SIG-M5 (cell line): ENCODE measurements at regions not wholly inside any gene's neighbourhood (a gene's known extent, or its start where the extent isn't known, plus 50 kb on each side); places are given as distances from the start of the nearest gene placed in this dataset.
"Not testable (repeated sequence)": the region's sequence is repeated elsewhere in the genome, so short reads cannot be mapped to it uniquely, and the experiment has no call there.

Source experiments
- DNase-seq: peaks from one replicate; lab custom pipeline; 2025; lab: John Stamatoyannopoulos, UW

GRCh38 chr21:28069450-28069923 lies 923.2 kb downstream of the LTN1 start:
- DNase-seq, result no peak

- DNase-seq, result no peak
Measured at GRCh38 chr21:28068455-28069358, 924.0 kb downstream of the LTN1 start.

GRCh38 chr21:28066596-28067387 lies 925.9 kb downstream of the LTN1 start:
- no peak for DNase-seq

GRCh38 chr21:28066076-28066475 lies 926.6 kb downstream of the LTN1 start:
- no peak for DNase-seq

- DNase-seq, result no peak
Measured at GRCh38 chr21:28063241-28064216, 929.1 kb downstream of the LTN1 start.

GRCh38 chr21:28052956-28053355 lies 939.7 kb downstream of the LTN1 start:
- not testable (repeated sequence) for DNase-seq

- DNase-seq, result not testable (repeated sequence)
Measured at GRCh38 chr21:28051649-28052048, 941.0 kb downstream of the LTN1 start.

- DNase-seq, result not testable (repeated sequence)
Measured at GRCh38 chr21:28035692-28036091, 957.0 kb downstream of the LTN1 start.

GRCh38 chr21:28034916-28035315 lies 957.8 kb downstream of the LTN1 start:
- DNase-seq, result not testable (repeated sequence)

GRCh38 chr21:28034334-28034733 lies 958.3 kb downstream of the LTN1 start:
- not testable (repeated sequence) for DNase-seq

GRCh38 chr21:28032652-28033051 lies 960.0 kb downstream of the LTN1 start:
- not testable (repeated sequence) for DNase-seq

- DNase-seq, result not testable (repeated sequence)
Measured at GRCh38 chr21:28031066-28031465, 961.6 kb downstream of the LTN1 start.

- no peak for DNase-seq
Measured at GRCh38 chr21:28025111-28025510, 967.6 kb downstream of the LTN1 start.

GRCh38 chr21:28018741-28019669 lies 973.7 kb downstream of the LTN1 start:
- no peak for DNase-seq

GRCh38 chr21:28018213-28018612 lies 974.5 kb downstream of the LTN1 start:
- DNase-seq, result no peak

- no peak for DNase-seq
Measured at GRCh38 chr21:28016571-28016970, 976.1 kb downstream of the LTN1 start.

- not testable (repeated sequence) for DNase-seq
Measured at GRCh38 chr21:28013123-28013522, 979.6 kb downstream of the LTN1 start.

- DNase-seq, result not testable (repeated sequence)
Measured at GRCh38 chr21:28011970-28012369, 980.7 kb downstream of the LTN1 start.

- not testable (repeated sequence) for DNase-seq
Measured at GRCh38 chr21:28008245-28008644, 984.4 kb downstream of the LTN1 start.

GRCh38 chr21:28003627-28004026 lies 989.0 kb downstream of the LTN1 start:
- not testable (repeated sequence) for DNase-seq
